Vagina (tissue), 2 donors: ENCODE measurements at regions not wholly inside any gene's neighbourhood (a gene's known extent, or its start where the extent isn't known, plus 50 kb on each side); places are given as distances from the start of the nearest gene placed in this dataset.

ENCODE experiments used
- DNase-seq, 2 donors: peaks; one replicate each; pipeline ENCODE4 v3.0.0-alpha.2; 2017; ENCODE audit errors: extremely low spot score in 2 of 2
- H3K27ac ChIP-seq: fragments of 200-600 bp; sonication (generic); one replicate; pipeline ENCODE4 v1.5.1; 2019
- H3K27me3 ChIP-seq: fragments of 200-600 bp; sonication (generic); one replicate; pipeline ENCODE4 v1.5.1; 2019
- H3K36me3 ChIP-seq, 2 donors: fragments of 200-600 bp; sonication (generic); one replicate each; pipeline ENCODE4 v1.5.1; 2017 to 2019
- H3K4me1 ChIP-seq: fragments of 200-600 bp; sonication (generic); one replicate; pipeline ENCODE4 v1.5.1; 2019
- H3K4me3 ChIP-seq, 2 donors: fragments of 200-600 bp; sonication (generic); 1 replicate in 1 of 2; 2 replicates in 1 of 2; pipeline ENCODE4 v1.5.1; 2016 to 2019
- H3K9me3 ChIP-seq: fragments of 200-600 bp; sonication (generic); one replicate; pipeline ENCODE4 v1.5.1; 2019
- CTCF ChIP-seq, 3 experiments: fragments of 450-650 bp in 2 of 3; fragments of 200-600 bp in 1 of 3; sonication (generic) in 1 of 3; IDR thresholded peaks; one replicate each; pipeline ENCODE4 v1.5.1; 2017 to 2019; ENCODE audit warnings: antibody characterized with exemption in 3 of 3, mild to moderate bottlenecking in 2 of 3, moderate library complexity in 2 of 3
- POLR2A ChIP-seq, 2 donors: fragments of 450-650 bp; IDR thresholded peaks; one replicate each; pipeline ENCODE4 v1.6.1; 2017; ENCODE audit warnings: antibody characterized with exemption in 2 of 2, mild to moderate bottlenecking in 2 of 2, moderate library complexity in 2 of 2
- POLR2AphosphoS5 ChIP-seq, 2 donors: sonication (generic); formaldehyde crosslinking; IDR thresholded peaks; one replicate each; pipeline ENCODE4 v1.9.0; 2017; ENCODE audit warnings: antibody characterized with exemption in 2 of 2, mild to moderate bottlenecking in 2 of 2, low read depth in 1 of 2; ENCODE audit not compliant: insufficient read depth in 1 of 2
- intact Hi-C: fragments of 100-400 bp; cut with DNase I; formaldehyde crosslinking; loops from one replicate; pipeline ENCODE4 v1.15.1; 2023

DNA sequence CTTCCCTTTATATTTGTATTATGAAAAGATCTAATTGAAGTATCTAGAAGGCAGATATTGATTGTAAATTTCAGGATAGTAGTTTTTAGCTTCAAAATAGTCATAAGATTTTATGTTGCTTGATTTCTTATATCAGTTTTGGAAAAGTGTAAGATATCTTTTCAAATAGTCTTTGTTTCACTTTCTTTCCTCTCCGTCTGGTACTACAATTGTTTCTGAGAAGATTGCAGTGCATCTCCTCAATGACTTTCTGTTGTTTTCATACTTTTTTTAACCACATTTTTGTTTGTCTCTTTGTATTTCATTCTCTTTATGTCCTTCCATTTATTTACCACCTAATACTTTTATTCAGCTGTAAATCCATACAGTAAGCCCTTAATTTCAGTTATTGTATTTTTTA lies 964.6 kb upstream of the B3GALT2 start:
- no peaks in the 10 kb centered on the region for H3K4me1 ChIP-seq
- intact Hi-C loops, result no loop called here
- no peaks in the 10 kb centered on the region for H3K9me3 ChIP-seq
- TF ChIP-seq POLR2AphosphoS5 (IDR thresholded peaks at IDR 0.05; ENCODE audit: insufficient read depth in 1 of 2, low read depth in 1 of 2) (no peak), CTCF (IDR thresholded peaks at IDR 0.05) (no peak), POLR2A (IDR thresholded peaks at IDR 0.05) (no peak)
- no peak overlapping the region for H3K4me3 ChIP-seq
- no peak for DNase-seq
- no peaks in the 10 kb centered on the region for H3K27me3 ChIP-seq
- no peaks in the 10 kb centered on the region for H3K36me3 ChIP-seq
- no peak overlapping the region for H3K27ac ChIP-seq

GRCh38 chr1:194150242-194150641 lies 963.8 kb upstream of the B3GALT2 start:
- Histone ChIP-seq H3K4me1 (no peaks in the 10 kb centered on the region), H3K27me3 (no peaks in the 10 kb centered on the region), H3K9me3 (no peaks in the 10 kb centered on the region), H3K27ac (no peak overlapping the region), H3K4me3 (no peak overlapping the region), H3K36me3 (no peaks in the 10 kb centered on the region)
- TF ChIP-seq CTCF (IDR thresholded peaks at IDR 0.05) (no peak), POLR2A (IDR thresholded peaks at IDR 0.05) (no peak), POLR2AphosphoS5 (IDR thresholded peaks at IDR 0.05; ENCODE audit: insufficient read depth in 1 of 2, low read depth in 1 of 2) (no peak)
- intact Hi-C loops, result no loop called here
- no peak for DNase-seq

DNA sequence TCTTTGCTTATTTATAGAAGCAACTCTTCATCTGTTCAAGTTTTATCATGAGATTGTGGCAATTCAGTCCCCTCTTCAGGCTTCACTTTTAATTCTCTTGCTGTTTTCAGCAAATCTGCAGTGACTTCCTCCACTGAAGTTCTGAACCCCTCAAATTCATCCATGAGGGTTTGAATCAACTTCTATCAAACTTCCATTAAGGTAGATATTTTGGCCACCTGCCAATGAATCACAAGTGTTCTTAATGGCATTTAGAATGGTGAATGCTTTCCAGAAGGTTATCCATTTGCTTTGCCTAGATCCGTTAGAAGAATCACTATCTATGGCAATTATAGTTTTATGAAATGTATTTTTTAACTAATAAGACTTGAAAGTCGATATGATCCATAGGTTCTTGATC lies 946.7 kb upstream of the B3GALT2 start:
- intact Hi-C loops, result no loop called here
- no peaks in the 10 kb centered on the region for H3K9me3 ChIP-seq
- H3K27me3 ChIP-seq, result no peaks in the 10 kb centered on the region
- no peaks in the 10 kb centered on the region for H3K36me3 ChIP-seq
- H3K4me3 ChIP-seq, result no peak overlapping the region
- H3K27ac ChIP-seq, result no peak overlapping the region
- DNase-seq, result no peak
- H3K4me1 ChIP-seq, result no peaks in the 10 kb centered on the region
- TF ChIP-seq CTCF (IDR thresholded peaks at IDR 0.05) (no peak), POLR2AphosphoS5 (IDR thresholded peaks at IDR 0.05; ENCODE audit: insufficient read depth in 1 of 2, low read depth in 1 of 2) (no peak), POLR2A (IDR thresholded peaks at IDR 0.05) (no peak)

- no peak for DNase-seq
Measured at GRCh38 chr1:194118086-194118485, 931.7 kb upstream of the B3GALT2 start.

GRCh38 chr1:194117582-194117981 lies 931.2 kb upstream of the B3GALT2 start:
- no peaks in the 10 kb centered on the region for H3K9me3 ChIP-seq
- intact Hi-C loops, result no loop called here
- H3K4me1 ChIP-seq, result no peaks in the 10 kb centered on the region
- no peak overlapping the region for H3K27ac ChIP-seq
- H3K4me3 ChIP-seq, result no peak overlapping the region
- no peak for DNase-seq
- no peak for TF ChIP-seq POLR2AphosphoS5 (IDR thresholded peaks at IDR 0.05; ENCODE audit: insufficient read depth in 1 of 2, low read depth in 1 of 2)
- no peak for TF ChIP-seq POLR2A (IDR thresholded peaks at IDR 0.05)
- no peak for TF ChIP-seq CTCF (IDR thresholded peaks at IDR 0.05)
- H3K27me3 ChIP-seq, result no peaks in the 10 kb centered on the region
- H3K36me3 ChIP-seq, result no peaks in the 10 kb centered on the region

More at GRCh38 chr1:194118086-194118485, 931.7 kb upstream of the B3GALT2 start:
- Histone ChIP-seq H3K27me3 (no peaks in the 10 kb centered on the region), H3K27ac (no peak overlapping the region), H3K4me3 (no peak overlapping the region), H3K36me3 (no peaks in the 10 kb centered on the region), H3K9me3 (no peaks in the 10 kb centered on the region), H3K4me1 (no peaks in the 10 kb centered on the region)
- intact Hi-C loops, result no loop called here
- no peak for TF ChIP-seq POLR2AphosphoS5 (IDR thresholded peaks at IDR 0.05; ENCODE audit: insufficient read depth in 1 of 2, low read depth in 1 of 2)
- TF ChIP-seq POLR2A (IDR thresholded peaks at IDR 0.05), result no peak
- TF ChIP-seq CTCF (IDR thresholded peaks at IDR 0.05), result no peak
